Activated CD8-positive, alpha-beta memory T cell treated with anti-CD3 and anti-CD28 coated beads, Interleukin-2, amount 50 U/mL, for 4 hours (primary cell): ENCODE measurements at regions not wholly inside any gene's neighbourhood (a gene's known extent, or its start where the extent isn't known, plus 50 kb on each side); places are given as distances from the start of the nearest gene placed in this dataset.

Source experiments
- DNase-seq: peaks from one replicate; pipeline ENCODE4 v3.0.0-alpha.2; 2020

DNA sequence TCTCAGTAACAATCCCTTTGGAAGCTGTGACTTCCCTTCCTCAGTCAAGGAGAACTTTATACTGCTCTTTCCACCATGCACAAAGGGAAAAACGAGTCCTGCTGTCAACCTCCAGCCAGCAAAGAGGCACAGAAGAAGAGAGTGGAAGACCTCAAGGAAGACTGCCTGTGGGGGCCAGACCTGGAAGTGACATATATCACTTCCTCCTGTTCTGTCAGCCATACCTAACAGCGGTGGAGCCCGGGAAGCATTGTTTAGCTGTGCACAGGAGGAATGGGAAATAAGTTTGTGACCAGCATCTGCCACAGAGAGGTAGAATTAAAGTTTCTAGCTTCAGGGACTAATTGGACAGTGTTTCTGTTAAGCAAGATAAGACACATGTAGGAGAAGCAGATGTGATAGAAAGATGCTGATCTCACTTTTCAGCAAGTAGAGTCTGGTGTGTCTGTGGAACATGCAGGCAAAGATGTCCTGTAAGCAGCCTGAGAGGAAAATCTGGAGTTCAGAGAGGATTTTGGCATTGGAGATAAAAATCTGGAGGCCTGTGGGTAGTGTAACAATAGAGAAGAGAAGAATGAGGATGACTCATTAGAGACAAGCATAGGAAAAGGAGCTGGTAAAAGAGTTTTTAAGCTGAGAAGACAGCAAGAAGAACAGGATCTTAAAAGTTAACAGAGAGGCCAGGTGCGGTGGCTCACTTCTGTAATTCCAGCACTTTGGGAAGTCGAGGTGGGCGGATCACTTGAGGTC is 141.6 kb upstream of the CPSF6 start:
- DNase-seq = no peak

DNA sequence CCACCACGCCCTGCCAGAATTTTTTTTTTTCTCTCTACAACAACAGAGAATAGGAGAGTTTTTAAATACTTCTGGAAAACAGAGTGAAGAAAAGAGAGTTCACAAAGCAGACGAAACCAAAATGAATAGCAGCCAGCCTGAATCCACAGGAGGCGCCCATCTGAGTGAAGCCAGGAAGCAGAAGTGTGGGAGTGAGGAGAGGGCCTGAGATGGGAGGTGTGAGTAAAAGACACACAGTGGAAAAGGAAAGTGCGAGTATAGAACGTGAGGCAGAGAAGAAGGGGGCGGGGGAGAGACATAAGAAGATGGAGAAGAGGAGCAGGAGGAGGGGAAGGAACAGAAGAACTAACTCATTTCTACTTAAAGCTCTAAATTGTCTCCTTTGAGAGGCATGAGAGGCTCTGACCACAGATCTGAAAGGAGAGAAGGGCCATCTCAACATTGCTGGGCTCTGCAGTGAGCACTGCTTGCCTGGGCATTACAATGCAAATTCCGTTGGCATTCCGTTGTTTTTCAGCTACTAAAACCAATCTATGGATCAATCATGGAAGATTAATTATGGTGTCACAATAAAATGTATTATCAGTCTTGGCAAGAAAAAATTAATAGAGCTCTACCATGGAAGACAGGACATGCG is 140.1 kb upstream of the CPSF6 start:
- no peak for DNase-seq

GRCh38 chr12:69101505-69101904 is 137.9 kb upstream of the CPSF6 start:
- no peak for DNase-seq

DNA sequence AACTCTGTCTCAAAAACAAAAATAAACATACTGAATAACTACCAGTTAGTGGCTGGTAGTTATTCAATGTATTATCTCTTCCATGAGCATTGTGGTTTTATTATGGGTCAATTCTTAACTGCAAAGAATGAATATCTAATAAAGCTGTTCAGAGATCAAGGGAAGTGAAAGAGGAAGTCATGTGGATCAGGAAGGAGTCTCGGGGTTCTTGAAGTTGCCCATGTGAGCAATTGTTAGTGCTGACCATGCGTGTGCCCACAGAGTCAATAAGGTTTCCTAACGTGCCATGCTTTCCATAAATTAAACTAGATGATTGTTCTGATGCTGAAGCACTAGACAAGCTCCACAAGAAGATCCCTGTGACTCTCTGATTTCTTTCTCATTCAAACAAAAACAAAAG is 136.5 kb upstream of the CPSF6 start:
- DNase-seq = no peak

GRCh38 chr12:69105101-69105962 is 134.0 kb upstream of the CPSF6 start:
- no peak for DNase-seq

DNA sequence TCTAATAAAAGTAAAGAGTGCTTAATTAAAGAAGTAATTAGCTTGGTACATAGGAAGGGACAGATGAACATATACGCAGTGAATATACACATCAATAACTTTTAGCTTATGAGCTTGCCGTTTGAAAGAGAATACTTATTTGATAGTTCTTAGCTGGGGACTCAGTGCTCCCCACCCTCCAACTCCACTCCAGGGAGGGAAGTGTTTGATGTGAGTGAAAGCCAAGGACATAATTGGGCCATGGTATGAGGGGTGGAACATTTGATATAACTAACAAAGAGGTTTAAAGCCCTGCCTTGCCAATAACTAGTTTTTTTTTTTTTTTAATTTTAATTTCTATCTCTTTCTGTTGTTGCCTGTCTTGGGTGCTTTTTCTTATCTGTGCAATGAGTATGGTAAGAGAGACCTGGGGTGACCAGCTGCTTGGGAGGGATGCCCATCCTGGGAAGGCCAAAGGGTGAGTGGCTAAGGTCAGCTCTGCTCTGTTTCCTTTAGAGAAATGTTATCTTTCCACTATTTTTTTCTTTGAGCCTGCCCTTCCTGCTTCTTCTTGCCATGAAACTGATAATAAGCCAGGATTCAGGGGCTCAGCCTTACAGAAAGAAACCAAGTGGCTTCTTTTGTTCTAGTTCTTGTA is 132.8 kb upstream of the CPSF6 start:
- DNase-seq = no peak

GRCh38 chr12:69107541-69107940 is 131.8 kb upstream of the CPSF6 start:
- DNase-seq = no peak

DNA sequence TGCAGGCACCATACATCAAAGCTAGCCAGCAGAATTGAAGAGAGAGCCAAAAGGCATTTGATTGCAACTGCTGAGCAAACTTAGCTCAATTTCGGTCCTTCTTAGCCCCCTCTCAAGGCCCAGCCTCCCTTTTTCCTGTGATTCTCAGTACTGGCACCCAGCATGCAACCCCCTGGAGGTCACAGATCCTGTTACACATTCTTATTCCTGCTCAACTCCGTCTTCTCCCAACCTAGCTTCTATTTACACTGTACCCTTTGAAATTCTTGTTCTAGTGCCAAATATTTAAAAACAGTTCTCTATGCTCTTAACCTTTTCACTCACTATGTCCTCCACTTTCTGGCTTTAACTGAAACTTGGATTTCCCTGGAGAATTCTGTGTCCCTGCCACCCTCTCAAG is 131.3 kb upstream of the CPSF6 start:
- DNase-seq = no peak

- DNase-seq = no peak
These were observed 126.8 kb upstream of the CPSF6 start for GRCh38 chr12:69112616-69113015.

DNA sequence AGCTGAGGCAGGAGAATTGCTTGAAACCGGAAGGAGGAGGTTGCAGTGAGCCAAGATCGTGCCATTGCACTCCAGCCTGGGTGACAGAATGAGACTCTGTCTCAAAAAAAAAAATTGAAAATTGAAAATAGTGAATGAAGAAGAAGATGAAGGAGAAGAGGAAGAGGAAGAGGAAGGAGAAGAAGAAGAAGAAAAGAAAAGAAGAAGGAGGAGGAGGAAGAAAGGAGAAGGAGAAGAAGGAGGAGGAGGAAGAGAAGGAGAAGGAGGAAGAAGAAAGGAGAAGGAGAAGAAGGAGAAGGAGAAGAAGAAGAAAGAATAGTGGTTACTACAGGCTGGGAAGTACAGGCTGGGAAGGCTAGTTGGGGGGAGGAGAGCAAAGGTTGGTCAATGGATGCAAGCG is 124.3 kb upstream of the CPSF6 start:
- no peak for DNase-seq

- no peak for DNase-seq
These were observed 123.4 kb upstream of the CPSF6 start for GRCh38 chr12:69115951-69116350.

GRCh38 chr12:69117566-69118266 is 121.7 kb upstream of the CPSF6 start:
- DNase-seq = no peak

- DNase-seq = no peak
These were observed 120.9 kb upstream of the CPSF6 start for GRCh38 chr12:69118516-69118915.

DNA sequence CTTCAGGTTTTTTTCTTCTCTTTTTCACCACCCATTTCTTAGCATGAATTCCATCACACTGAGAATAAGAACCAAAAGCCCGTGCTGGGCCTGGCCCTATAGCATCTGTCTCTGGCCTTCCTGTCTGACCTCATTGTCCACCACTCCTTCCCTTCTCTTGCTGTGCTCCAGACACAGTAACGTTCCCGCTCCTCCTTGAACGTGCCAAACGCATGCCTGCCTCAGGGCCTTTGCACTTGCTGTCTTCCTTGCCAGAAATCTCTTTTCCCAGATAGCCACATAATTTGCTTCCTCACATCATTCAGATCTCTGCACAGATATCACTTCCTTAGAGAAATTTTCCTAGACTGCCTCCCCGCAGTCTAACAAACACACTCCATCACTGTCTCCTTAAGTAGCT is 119.6 kb upstream of the CPSF6 start:
- no peak for DNase-seq

GRCh38 chr12:69120354-69120753 is 119.0 kb upstream of the CPSF6 start:
- DNase-seq = no peak

- no peak for DNase-seq
These were observed 116.1 kb upstream of the CPSF6 start for GRCh38 chr12:69123311-69123710.

DNA sequence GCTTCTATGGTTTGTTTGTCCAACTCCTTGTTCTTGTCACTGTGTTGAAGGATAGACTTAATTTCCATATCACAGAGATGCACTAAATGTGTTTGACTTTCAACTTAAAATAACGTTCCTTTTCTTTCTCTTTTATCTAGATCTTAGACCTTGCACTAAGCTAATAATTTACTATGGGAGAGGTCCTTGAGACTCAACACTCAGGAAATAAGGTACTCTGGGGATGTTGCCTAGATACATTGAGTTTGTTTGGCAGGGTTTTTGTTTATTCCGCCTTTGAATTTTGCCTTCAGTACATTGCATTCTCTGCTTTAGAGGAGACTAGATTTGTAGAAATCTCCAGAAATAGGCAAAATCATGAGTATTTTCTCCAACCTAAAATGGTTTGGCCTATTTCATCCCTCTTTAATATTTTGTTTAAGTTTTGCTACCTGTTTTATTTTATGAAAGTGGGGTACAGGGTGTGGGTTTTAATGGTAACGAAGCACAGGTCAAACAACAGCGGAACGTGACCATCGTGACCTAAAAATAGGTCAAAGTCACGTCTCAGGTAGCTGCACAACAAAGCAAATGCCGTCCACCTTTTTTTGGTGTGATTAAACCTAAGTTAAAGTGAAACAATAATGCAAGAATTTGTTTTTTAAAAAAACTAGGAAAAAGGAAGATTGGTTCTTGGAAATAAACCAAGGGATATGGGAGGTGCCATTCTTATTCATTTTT is 115.3 kb upstream of the CPSF6 start:
- no peak for DNase-seq

DNA sequence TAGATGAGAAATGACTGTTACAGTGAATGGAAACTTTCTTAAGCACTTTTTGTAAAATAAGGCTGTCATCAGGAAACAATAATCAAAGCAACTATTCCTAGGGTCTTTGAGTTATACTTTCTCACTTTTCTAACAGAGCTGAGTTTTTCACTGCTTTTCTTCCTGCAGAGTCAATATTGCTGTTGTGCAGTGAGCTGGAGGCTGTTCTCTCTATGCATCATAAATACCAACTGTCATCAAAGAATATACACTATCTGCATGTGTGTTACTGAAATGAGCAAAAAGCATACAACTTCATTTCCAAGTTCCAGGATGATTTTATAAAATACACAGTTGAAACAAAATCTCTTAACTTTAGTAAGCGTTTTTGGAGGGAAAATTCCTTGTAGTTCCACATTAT is 110.4 kb upstream of the CPSF6 start:
- DNase-seq = no peak

GRCh38 chr12:69129564-69129963 is 109.8 kb upstream of the CPSF6 start:
- no peak for DNase-seq

DNA sequence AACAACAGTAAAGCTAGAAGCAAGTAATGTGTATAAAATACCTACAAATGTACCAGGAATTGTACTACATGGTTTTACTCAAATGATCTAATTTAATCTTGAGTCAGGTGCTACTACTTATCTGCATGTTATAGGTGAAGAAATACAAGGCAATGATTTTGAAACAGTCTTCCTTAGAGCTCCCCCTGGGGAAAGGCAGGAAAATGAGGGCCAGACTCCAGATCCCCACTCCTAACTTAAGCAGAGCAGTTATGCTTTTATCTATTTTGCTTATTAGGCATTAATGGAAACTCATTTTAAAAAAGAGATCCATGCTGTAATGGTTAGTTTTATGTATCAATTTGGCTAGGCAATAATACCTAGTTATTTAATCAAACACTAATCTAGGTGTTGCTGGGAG is 109.3 kb upstream of the CPSF6 start:
- no peak for DNase-seq

GRCh38 chr12:69131077-69131476 is 108.3 kb upstream of the CPSF6 start:
- DNase-seq = no peak
